ENCODE measurements at regions not wholly inside any gene's neighbourhood (a gene's known extent, or its start where the extent isn't known, plus 50 kb on each side); places are given as distances from the start of the nearest gene placed in this dataset.
"Not testable (repeated sequence)": the region's sequence is repeated elsewhere in the genome, so short reads cannot be mapped to it uniquely, and the experiment has no call there.

- no peaks in the 10 kb centered on the region for H3K36me3 ChIP-seq (ENCODE audit: control insufficient read depth, insufficient read depth, low read length)
- no peak overlapping the region for H3K4me3 ChIP-seq (ENCODE audit: low read depth, low read length)
- no peak for TF ChIP-seq CTCF (IDR thresholded peaks at IDR 0.05; ENCODE audit: insufficient read depth, low read length, poor library complexity, severe bottlenecking)
- no peak for DNase-seq (ENCODE audit: low read depth)
- no peaks in the 10 kb centered on the region for H3K27me3 ChIP-seq (ENCODE audit: control insufficient read depth, insufficient read depth, low read length)
Observed at GRCh38 chr5:71810471-71811195, 91.6 kb downstream of the CARTPT start.

GRCh38 chr5:71811779-71812178, 92.7 kb downstream of the CARTPT start:
- Histone ChIP-seq H3K27me3 (ENCODE audit: control insufficient read depth, insufficient read depth, low read length) (no peaks in the 10 kb centered on the region), H3K4me3 (ENCODE audit: low read depth, low read length) (no peak overlapping the region), H3K36me3 (ENCODE audit: control insufficient read depth, insufficient read depth, low read length) (no peaks in the 10 kb centered on the region)
- no peak for DNase-seq (ENCODE audit: low read depth)
- no peak for TF ChIP-seq CTCF (IDR thresholded peaks at IDR 0.05; ENCODE audit: insufficient read depth, low read length, poor library complexity, severe bottlenecking)

GRCh38 chr5:71816307-71816706, 97.2 kb downstream of the CARTPT start:
- H3K4me3 ChIP-seq (ENCODE audit: low read depth, low read length), result no peak overlapping the region
- DNase-seq (ENCODE audit: low read depth), result no peak
- H3K27me3 ChIP-seq (ENCODE audit: control insufficient read depth, insufficient read depth, low read length), result no peaks in the 10 kb centered on the region
- H3K36me3 ChIP-seq (ENCODE audit: control insufficient read depth, insufficient read depth, low read length), result no peaks in the 10 kb centered on the region
- TF ChIP-seq CTCF (IDR thresholded peaks at IDR 0.05; ENCODE audit: insufficient read depth, low read length, poor library complexity, severe bottlenecking), result no peak

- no peak for TF ChIP-seq CTCF (IDR thresholded peaks at IDR 0.05; ENCODE audit: insufficient read depth, low read length, poor library complexity, severe bottlenecking)
- no peak for DNase-seq (ENCODE audit: low read depth)
- H3K27me3 ChIP-seq (ENCODE audit: control insufficient read depth, insufficient read depth, low read length), result no peaks in the 10 kb centered on the region
Observed at GRCh38 chr5:71817891-71818290, 98.8 kb downstream of the CARTPT start.

GRCh38 chr5:71821029-71821428, 102.0 kb downstream of the CARTPT start:
- Histone ChIP-seq H3K27me3 (ENCODE audit: control insufficient read depth, insufficient read depth, low read length) (no peaks in the 10 kb centered on the region), H3K4me3 (ENCODE audit: low read depth, low read length) (no peak overlapping the region), H3K36me3 (ENCODE audit: control insufficient read depth, insufficient read depth, low read length) (no peaks in the 10 kb centered on the region)
- no peak for DNase-seq (ENCODE audit: low read depth)
- TF ChIP-seq CTCF (IDR thresholded peaks at IDR 0.05; ENCODE audit: insufficient read depth, low read length, poor library complexity, severe bottlenecking), result no peak

More at GRCh38 chr5:71817891-71818290, 98.8 kb downstream of the CARTPT start:
- Histone ChIP-seq H3K4me3 (ENCODE audit: low read depth, low read length) (no peak overlapping the region), H3K36me3 (ENCODE audit: control insufficient read depth, insufficient read depth, low read length) (no peaks in the 10 kb centered on the region)

- not testable (repeated sequence) for H3K4me3 ChIP-seq (ENCODE audit: low read depth, low read length); H3K27me3 ChIP-seq (ENCODE audit: control insufficient read depth, insufficient read depth, low read length); H3K36me3 ChIP-seq (ENCODE audit: control insufficient read depth, insufficient read depth, low read length); DNase-seq (ENCODE audit: low read depth)
Observed at GRCh38 chr5:71822065-71822464, 103.0 kb downstream of the CARTPT start.
